WERI-Rb-1 (cell line): ENCODE measurements at regions not wholly inside any gene's neighbourhood (a gene's known extent, or its start where the extent isn't known, plus 50 kb on each side); places are given as distances from the start of the nearest gene placed in this dataset.

Source experiments
- DNase-seq: peaks from one replicate; pipeline ENCODE4 v3.0.0-alpha.2; 2020
- H3K27ac ChIP-seq: fragments of 250-450 bp; sonication (Bioruptor Pico); 2 replicates; pipeline ENCODE4 v1.5.1; 2020; ENCODE audit warnings: mild to moderate bottlenecking, moderate library complexity
- H3K27me3 ChIP-seq: fragments of 250-450 bp; sonication (Bioruptor Pico); 2 replicates; pipeline ENCODE4 v1.5.1; 2021; ENCODE audit warnings: mild to moderate bottlenecking, low read depth, moderate library complexity; ENCODE audit not compliant: insufficient read depth, severe bottlenecking
- H3K36me3 ChIP-seq: fragments of 250-450 bp; sonication (Bioruptor Pico); 2 replicates; pipeline ENCODE4 v1.5.1; 2020; ENCODE audit warnings: mild to moderate bottlenecking, moderate library complexity
- H3K4me3 ChIP-seq: 2 replicates; pipeline ENCODE4 v1.5.1; 2011; ENCODE audit warnings: low read depth, mild to moderate bottlenecking, control low read depth, low read length
- H3K9me3 ChIP-seq: fragments of 250-450 bp; sonication (Bioruptor Pico); 2 replicates; pipeline ENCODE4 v1.5.1; 2021; ENCODE audit warnings: mild to moderate bottlenecking, moderate library complexity; ENCODE audit not compliant: severe bottlenecking
- TF ChIP-seq, protein P1 (sequence below): IDR thresholded peaks from 2 replicates; pipeline ENCODE4 v1.5.1; 2011; ENCODE audit warnings: low read depth, mild to moderate bottlenecking, control low read depth, inconsistent platforms, low read length

DNA sequence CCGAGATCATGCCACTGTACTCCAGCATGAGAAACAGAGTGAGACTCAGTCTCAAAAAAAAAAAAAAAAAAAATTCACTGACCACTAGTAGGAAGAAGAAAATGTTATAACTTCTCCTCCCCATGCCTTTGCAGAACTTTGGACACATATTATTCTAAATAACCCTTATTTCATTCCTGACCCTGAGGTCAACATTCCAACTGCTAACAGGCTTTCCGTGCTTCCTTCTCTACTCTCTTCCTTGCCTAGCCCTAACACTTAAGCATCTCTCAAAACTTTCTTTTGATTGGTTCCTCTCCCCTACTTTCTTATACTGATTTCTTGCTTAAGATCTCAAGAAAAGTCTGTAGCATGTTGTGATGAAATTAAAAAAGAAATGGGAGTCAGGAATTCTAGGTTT, 146.8 kb downstream of the MEX3B start:
- Histone ChIP-seq H3K4me3 (no peak overlapping the region), H3K36me3 (no peaks in the 10 kb centered on the region), H3K9me3 (no peaks in the 10 kb centered on the region), H3K27me3 (no peaks in the 10 kb centered on the region), H3K27ac (no peak overlapping the region)
- DNase-seq: no peak
- TF ChIP-seq, protein P1, sequence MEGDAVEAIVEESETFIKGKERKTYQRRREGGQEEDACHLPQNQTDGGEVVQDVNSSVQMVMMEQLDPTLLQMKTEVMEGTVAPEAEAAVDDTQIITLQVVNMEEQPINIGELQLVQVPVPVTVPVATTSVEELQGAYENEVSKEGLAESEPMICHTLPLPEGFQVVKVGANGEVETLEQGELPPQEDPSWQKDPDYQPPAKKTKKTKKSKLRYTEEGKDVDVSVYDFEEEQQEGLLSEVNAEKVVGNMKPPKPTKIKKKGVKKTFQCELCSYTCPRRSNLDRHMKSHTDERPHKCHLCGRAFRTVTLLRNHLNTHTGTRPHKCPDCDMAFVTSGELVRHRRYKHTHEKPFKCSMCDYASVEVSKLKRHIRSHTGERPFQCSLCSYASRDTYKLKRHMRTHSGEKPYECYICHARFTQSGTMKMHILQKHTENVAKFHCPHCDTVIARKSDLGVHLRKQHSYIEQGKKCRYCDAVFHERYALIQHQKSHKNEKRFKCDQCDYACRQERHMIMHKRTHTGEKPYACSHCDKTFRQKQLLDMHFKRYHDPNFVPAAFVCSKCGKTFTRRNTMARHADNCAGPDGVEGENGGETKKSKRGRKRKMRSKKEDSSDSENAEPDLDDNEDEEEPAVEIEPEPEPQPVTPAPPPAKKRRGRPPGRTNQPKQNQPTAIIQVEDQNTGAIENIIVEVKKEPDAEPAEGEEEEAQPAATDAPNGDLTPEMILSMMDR: no peak

DNA sequence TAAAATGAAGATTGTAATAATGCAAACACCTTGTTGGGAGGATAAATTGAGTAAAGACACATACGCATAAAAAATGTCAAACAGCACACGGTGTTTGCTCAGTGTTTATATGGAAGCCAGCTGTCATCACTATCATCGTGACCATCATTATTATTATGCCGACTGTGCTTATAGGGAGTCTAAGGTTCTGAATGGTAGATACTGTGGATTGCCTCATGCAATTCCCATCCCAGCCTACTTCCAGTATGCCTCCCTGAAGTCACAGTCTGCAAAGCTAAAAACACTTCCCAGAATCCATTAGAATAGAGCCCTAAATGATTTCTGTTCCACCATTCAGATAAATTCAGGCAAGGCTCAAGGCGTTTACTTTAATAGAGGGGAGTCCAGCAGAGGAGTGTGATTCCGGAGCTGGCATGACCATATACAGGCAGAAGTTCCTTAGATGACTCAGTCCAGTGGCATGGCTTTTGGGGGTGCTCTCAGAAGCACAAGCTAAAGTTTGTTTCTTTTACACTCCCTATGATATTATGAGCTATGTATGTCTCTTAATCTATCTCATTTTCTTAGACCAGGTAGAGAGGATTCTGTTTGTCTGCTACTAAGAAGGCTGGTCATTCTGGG, 148.7 kb downstream of the MEX3B start:
- Histone ChIP-seq H3K9me3 (no peaks in the 10 kb centered on the region), H3K27ac (no peak overlapping the region), H3K36me3 (no peaks in the 10 kb centered on the region), H3K27me3 (no peaks in the 10 kb centered on the region), H3K4me3 (no peak overlapping the region)
- TF ChIP-seq, protein P1: no peak
- DNase-seq: no peak

DNA sequence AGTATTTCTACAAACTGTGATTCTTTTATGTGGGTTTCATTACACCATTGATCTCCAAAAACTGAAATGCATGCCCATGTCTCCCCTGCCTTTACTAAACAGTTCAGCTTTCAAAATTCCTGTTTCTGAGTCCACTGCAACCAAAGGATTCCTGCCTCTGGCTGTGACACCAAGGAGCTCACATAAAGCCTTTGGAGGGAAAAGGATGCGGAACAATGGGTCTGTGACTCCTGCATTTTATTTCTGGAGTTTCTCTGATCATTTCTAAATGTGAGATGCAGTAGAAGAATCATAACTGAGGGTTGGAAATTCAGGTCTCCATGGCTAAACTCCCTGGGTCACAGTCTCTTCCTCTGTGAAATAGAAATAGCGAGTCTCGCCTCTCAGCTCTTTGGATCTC, 149.5 kb downstream of the MEX3B start:
- Histone ChIP-seq H3K27me3 (no peaks in the 10 kb centered on the region), H3K9me3 (no peaks in the 10 kb centered on the region), H3K4me3 (no peak overlapping the region), H3K36me3 (no peaks in the 10 kb centered on the region), H3K27ac (no peak overlapping the region)
- TF ChIP-seq, protein P1: no peak
- DNase-seq: no peak

DNA sequence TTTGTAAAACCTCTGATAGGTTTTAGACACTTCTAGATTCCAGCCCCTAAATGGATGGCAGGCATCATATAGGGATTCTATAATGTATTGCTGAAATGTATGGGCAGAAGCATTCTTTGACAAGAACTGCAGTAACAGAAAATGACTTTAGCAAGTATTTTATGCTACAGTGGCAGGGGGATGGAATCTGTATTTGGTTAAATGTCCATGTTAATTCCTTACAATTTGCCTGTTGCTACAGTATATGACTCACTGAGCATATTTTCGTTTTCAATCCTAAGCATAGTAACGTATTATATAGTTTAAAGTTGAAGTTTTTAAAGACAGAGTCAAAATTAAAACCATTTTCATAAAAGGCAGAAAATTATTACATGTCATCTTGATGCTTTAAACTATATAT, 150.1 kb downstream of the MEX3B start:
- TF ChIP-seq, protein P1: no peak
- H3K36me3 ChIP-seq: no peaks in the 10 kb centered on the region
- no peak overlapping the region for H3K4me3 ChIP-seq
- no peak overlapping the region for H3K27ac ChIP-seq
- no peaks in the 10 kb centered on the region for H3K27me3 ChIP-seq
- DNase-seq: no peak
- H3K9me3 ChIP-seq: no peaks in the 10 kb centered on the region

DNA sequence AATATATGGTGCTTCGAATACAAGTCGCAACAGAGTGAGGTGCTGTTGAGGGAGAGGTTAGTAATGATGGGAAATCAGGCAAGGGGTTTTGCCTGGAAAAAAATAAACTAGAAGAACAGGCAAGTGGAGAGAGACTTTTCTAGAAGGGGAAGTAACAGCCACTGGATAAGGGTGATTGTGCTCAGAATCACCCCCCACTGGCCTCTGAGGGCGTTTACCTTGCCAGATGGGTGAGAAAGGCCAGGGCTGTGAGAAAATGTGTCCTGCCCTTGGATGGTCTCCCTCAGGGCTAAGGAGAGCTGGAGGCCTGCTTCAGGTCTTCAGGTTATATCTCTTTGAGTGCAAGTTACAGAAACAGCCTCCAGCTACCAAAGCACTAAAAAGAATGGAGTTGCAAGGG, 151.8 kb downstream of the MEX3B start:
- no peak overlapping the region for H3K4me3 ChIP-seq
- H3K9me3 ChIP-seq: no peaks in the 10 kb centered on the region
- H3K27me3 ChIP-seq: no peaks in the 10 kb centered on the region
- TF ChIP-seq, protein P1: no peak
- no peaks in the 10 kb centered on the region for H3K36me3 ChIP-seq
- DNase-seq: no peak
- H3K27ac ChIP-seq: no peak overlapping the region

DNA sequence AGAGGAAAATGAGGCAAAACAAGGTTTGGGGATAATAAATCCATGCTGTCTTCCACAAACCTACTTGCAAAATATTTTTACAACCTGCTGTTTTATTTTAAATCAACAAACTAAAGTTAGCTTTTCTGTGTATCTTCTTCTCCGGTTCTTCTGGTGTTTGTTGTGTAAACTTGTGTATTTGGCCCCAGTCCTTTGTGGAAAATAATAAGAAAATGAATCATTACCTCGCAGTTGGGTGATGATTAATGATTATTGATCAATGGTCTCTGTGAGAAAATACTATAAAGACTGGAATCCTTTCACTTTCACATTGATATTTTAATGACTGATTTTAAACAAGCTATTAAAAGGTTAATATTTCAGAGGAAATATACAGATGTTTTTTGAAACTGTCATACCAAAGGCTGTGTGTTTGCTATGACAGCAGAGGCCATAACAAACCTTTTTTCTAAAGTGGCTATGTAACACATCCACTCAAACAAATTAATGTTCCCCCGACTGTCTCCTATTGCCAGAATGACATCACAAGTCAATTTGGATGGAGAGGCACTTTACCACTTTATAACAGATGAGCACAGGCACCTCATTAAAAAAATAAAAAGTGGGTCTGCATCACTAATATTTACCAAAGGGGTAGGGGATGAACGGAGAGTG, 152.5 kb downstream of the MEX3B start:
- Histone ChIP-seq H3K9me3 (no peaks in the 10 kb centered on the region), H3K4me3 (no peak overlapping the region), H3K36me3 (no peaks in the 10 kb centered on the region), H3K27ac (no peak overlapping the region), H3K27me3 (no peaks in the 10 kb centered on the region)
- TF ChIP-seq, protein P1: no peak
- DNase-seq: no peak
